SK-N-SH (cell line): ENCODE measurements at regions not wholly inside any gene's neighbourhood (a gene's known extent, or its start where the extent isn't known, plus 50 kb on each side); places are given as distances from the start of the nearest gene placed in this dataset.

ENCODE experiments used
- CTCF ChIA-PET: fragments of 300-600, 350-600 bp; formaldehyde crosslinking; extraction: SDS; loops from one replicate; lab custom pipeline; 2021; lab: Yijun Ruan, JAX
- POLR2A ChIA-PET: fragments of 350-600 bp; sonication (Branson Sonifier 250); formaldehyde crosslinking; extraction: SDS; loops from one replicate; lab custom pipeline; 2020; ENCODE audit warnings: antibody characterized with exemption, inconsistent platforms; lab: Yijun Ruan, JAX
- DNase-seq: peaks from one replicate; pipeline ENCODE4 v3.0.0; 2012
- H2AFZ ChIP-seq: fragments of 200-600 bp; sonication (generic); 2 replicates; pipeline ENCODE4 v1.8.1; 2016; ENCODE audit warnings: antibody characterized with exemption, mild to moderate bottlenecking, low read depth
- H3F3A ChIP-seq: fragments of 200-600 bp; sonication (generic); replicated peaks from 2 replicates; pipeline ENCODE3; 2016; ENCODE audit warnings: antibody characterized with exemption, mild to moderate bottlenecking; ENCODE audit not compliant: insufficient read depth
- H3K27ac ChIP-seq, 2 experiments: fragments of 200-500 bp in 1 of 2; fragments of 200-600 bp in 1 of 2; sonication (Bioruptor generic) in 1 of 2; sonication (generic), shearing (Covaris generic) in 1 of 2; 2 replicates each; pipeline versions ENCODE4 v1.5.1 to v1.6.1; 2014 to 2016; ENCODE audit warnings: low read depth in 2 of 2, inconsistent platforms in 1 of 2, low read length in 1 of 2, mild to moderate bottlenecking in 1 of 2, mixed read lengths in 1 of 2
- H3K27me3 ChIP-seq: fragments of 200-600 bp; sonication (generic), shearing (Covaris generic); 2 replicates; pipeline ENCODE4 v1.6.1; 2016; ENCODE audit warnings: mixed run types; ENCODE audit not compliant: insufficient read depth
- H3K36me3 ChIP-seq, 2 experiments: fragments of 200-500 bp in 1 of 2; fragments of 200-600 bp in 1 of 2; sonication (Bioruptor generic) in 1 of 2; sonication (generic) in 1 of 2; replicated peaks in 1 of 2; 2 replicates each; pipeline versions ENCODE3 to v1.5.1; 2014 to 2016; ENCODE audit warnings: low read length in 1 of 2, mild to moderate bottlenecking in 1 of 2; ENCODE audit not compliant: insufficient read depth in 2 of 2, control insufficient read depth in 1 of 2
- H3K4me1 ChIP-seq, 2 experiments: fragments of 200-500 bp in 1 of 2; fragments of 200-600 bp in 1 of 2; sonication (Bioruptor generic) in 1 of 2; sonication (generic), shearing (Covaris generic) in 1 of 2; 2 replicates each; pipeline versions ENCODE4 v1.5.1 to v1.6.1; 2014 to 2016; ENCODE audit warnings: low read depth in 1 of 2, low read length in 1 of 2, mixed run types in 1 of 2; ENCODE audit not compliant: insufficient read depth in 2 of 2, control insufficient read depth in 1 of 2
- H3K4me2 ChIP-seq: fragments of 200-600 bp; sonication (generic), shearing (Covaris generic); 2 replicates; pipeline ENCODE4 v1.6.1; 2017; ENCODE audit warnings: mixed run types
- H3K4me3 ChIP-seq, 2 experiments: fragments of 200-500 bp in 1 of 2; fragments of 200-600 bp in 1 of 2; sonication (Bioruptor generic) in 1 of 2; sonication (generic), shearing (Covaris generic) in 1 of 2; 2 replicates each; pipeline versions ENCODE4 v1.5.1 to v1.8.1; 2014 to 2016; ENCODE audit warnings: low read depth in 2 of 2, inconsistent platforms in 1 of 2, low read length in 1 of 2, mild to moderate bottlenecking in 1 of 2, mixed read lengths in 1 of 2, moderate library complexity in 1 of 2
- H3K79me2 ChIP-seq: fragments of 200-600 bp; sonication (generic); 2 replicates; pipeline ENCODE4 v1.8.1; 2017; ENCODE audit warnings: mild to moderate bottlenecking; ENCODE audit not compliant: insufficient read depth
- H3K9ac ChIP-seq: fragments of 200-600 bp; sonication (generic); 2 replicates; pipeline ENCODE4 v1.6.1; 2017; ENCODE audit warnings: mixed run types
- H3K9me2 ChIP-seq: fragments of 200-600 bp; sonication (generic); 2 replicates; pipeline ENCODE4 v1.6.1; 2017; ENCODE audit warnings: mixed run types
- H3K9me3 ChIP-seq: fragments of 200-600 bp; sonication (generic); 2 replicates; pipeline ENCODE4 v1.6.1; 2017; ENCODE audit warnings: mixed run types, mild to moderate bottlenecking, moderate library complexity
- H4K20me1 ChIP-seq: fragments of 200-600 bp; sonication (generic); 2 replicates; pipeline ENCODE4 v1.6.1; 2017; ENCODE audit warnings: mild to moderate bottlenecking, mixed run types; ENCODE audit not compliant: insufficient read depth
- CHD2 ChIP-seq: fragments of 150-350 bp; IDR thresholded peaks from 2 replicates; pipeline ENCODE4 v1.6.1; 2018; ENCODE audit warnings: low read length; ENCODE audit not compliant: partially characterized antibody
- GATA2 ChIP-seq: sonication (generic); formaldehyde crosslinking; IDR thresholded peaks from 2 replicates; pipeline ENCODE4 v1.5.0; 2020; ENCODE audit warnings: mild to moderate bottlenecking, missing genetic modification reagents
- IRF3 ChIP-seq: fragments of 150-350 bp; IDR thresholded peaks from 2 replicates; pipeline ENCODE4 v1.6.1; 2016; ENCODE audit warnings: mild to moderate bottlenecking, low read depth, low read length
- NFIC ChIP-seq: IDR thresholded peaks from 2 replicates; pipeline ENCODE4 v1.4.0; 2012; ENCODE audit warnings: borderline replicate concordance
- NRF1 ChIP-seq: IDR thresholded peaks from 2 replicates; pipeline ENCODE4 v1.6.1; 2012; ENCODE audit warnings: low read depth, mild to moderate bottlenecking, low read length
- POLR2AphosphoS5 ChIP-seq: IDR thresholded peaks from 2 replicates; pipeline ENCODE4 v1.6.1; 2012; ENCODE audit warnings: low read depth, low read length
- RAD21 ChIP-seq: IDR thresholded peaks from 2 replicates; pipeline ENCODE4 v1.6.1; 2012; ENCODE audit warnings: mild to moderate bottlenecking, low read length
- RFX5 ChIP-seq: IDR thresholded peaks from 2 replicates; pipeline ENCODE4 v1.6.1; 2012; ENCODE audit warnings: mild to moderate bottlenecking, improper control_type of control experiment, low read length
- SMC3 ChIP-seq: IDR thresholded peaks from 2 replicates; pipeline ENCODE4 v1.6.1; 2012; ENCODE audit warnings: low read depth, low read length, improper control_type of control experiment
- YY1 ChIP-seq: IDR thresholded peaks from 2 replicates; pipeline ENCODE4 v1.4.0; 2012; ENCODE audit warnings: low read depth, mild to moderate bottlenecking
- WGBS: methylation state at CpG from one replicate; pipeline ENCODE4 v1.1.6; 2017; ENCODE audit warnings: low lambda C conversion rate; 5-methylcytosine and 5-hydroxymethylcytosine counted together
- TF ChIP-seq, protein P1 (sequence below): fragments of 200-600 bp; sonication (generic); IDR thresholded peaks from 2 replicates; pipeline ENCODE4 v1.6.1; 2017; ENCODE audit warnings: antibody characterized with exemption, mild to moderate bottlenecking, moderate library complexity

GRCh38 chr5:108524564-108524963 is 142.7 kb upstream of the FBXL17 start:
- no peaks in the 10 kb centered on the region for H4K20me1 ChIP-seq
- H3K9ac ChIP-seq: no peak overlapping the region
- TF ChIP-seq CHD2 (no peak), RAD21 (no peak), IRF3 (no peak)
- H3K27me3 ChIP-seq: no peaks in the 10 kb centered on the region
- no peak for DNase-seq
- no peak overlapping the region for H3K4me3 ChIP-seq
- H3K36me3 ChIP-seq: no peaks in the 10 kb centered on the region
- CTCF ChIA-PET: interaction anchor here (1.1 kb wide), 1 partner anchor 944 kb away, joined by 3 read pairs; no protein-coding TSS in a partner anchor
- POLR2A ChIA-PET: no interaction called here
- H2AFZ ChIP-seq: no peak overlapping the region
- H3K9me2 ChIP-seq: no peaks in the 10 kb centered on the region
- H3K4me1 ChIP-seq: peaks cover 0 to 2% of the 10 kb centered on the region in 2 experiments; a peak in 1 of 4 replicates
- no peaks in the 10 kb centered on the region for H3F3A ChIP-seq
- no peak overlapping the region for H3K27ac ChIP-seq
- H3K4me2 ChIP-seq: no peak overlapping the region
- no peaks in the 10 kb centered on the region for H3K79me2 ChIP-seq
- 0 out of 2 replicates have a peak, but pooled peaks cover 6% of the 10 kb centered on the region for H3K9me3 ChIP-seq

DNA sequence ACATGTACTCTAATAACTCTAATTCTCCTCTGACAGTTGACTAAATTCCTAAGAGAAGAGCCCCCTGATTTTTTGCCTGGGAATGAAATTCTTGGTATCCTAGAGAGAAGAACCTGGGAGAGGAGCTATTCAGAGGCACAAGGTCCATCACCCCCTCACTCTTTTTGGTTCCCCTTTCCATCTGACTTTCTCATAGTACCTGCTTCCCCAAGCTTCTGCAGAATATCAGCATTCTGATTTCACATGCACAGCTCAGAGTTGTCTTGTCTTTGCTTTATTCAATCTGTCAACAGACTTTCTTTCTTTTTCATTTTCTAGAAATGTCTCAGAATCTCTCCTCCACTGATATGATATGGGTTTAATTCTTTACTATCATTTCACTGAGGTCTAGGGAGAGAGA is 141.5 kb upstream of the FBXL17 start:
- Histone ChIP-seq H3K79me2 (no peaks in the 10 kb centered on the region), H3K4me1 (peaks cover 0 to 2% of the 10 kb centered on the region in 2 experiments; a peak in 1 of 4 replicates), H3K27ac (no peak overlapping the region), H3K9me3 (0 out of 2 replicates have a peak, but pooled peaks cover 6% of the 10 kb centered on the region), H3K4me3 (no peak overlapping the region), H2AFZ (no peak overlapping the region), H3K27me3 (no peaks in the 10 kb centered on the region), H3K9me2 (no peaks in the 10 kb centered on the region), H3K9ac (no peak overlapping the region), H4K20me1 (no peaks in the 10 kb centered on the region), H3K4me2 (no peak overlapping the region), H3K36me3 (no peaks in the 10 kb centered on the region), H3F3A (no peaks in the 10 kb centered on the region)
- no peak for DNase-seq
- ChIA-PET CTCF (interaction anchor here (1.1 to 1.3 kb wide), 2 partner anchors 8 to 14 kb away, joined by 3 to 5 read pairs; no protein-coding TSS in a partner anchor), POLR2A (no interaction called here)
- no peak for TF ChIP-seq YY1
- no peak for TF ChIP-seq RFX5
- no peak for TF ChIP-seq POLR2AphosphoS5
- TF ChIP-seq NFIC: no peak
- no peak for TF ChIP-seq GATA2 (CRISPR knock-in tag)
- TF ChIP-seq NRF1: no peak

DNA sequence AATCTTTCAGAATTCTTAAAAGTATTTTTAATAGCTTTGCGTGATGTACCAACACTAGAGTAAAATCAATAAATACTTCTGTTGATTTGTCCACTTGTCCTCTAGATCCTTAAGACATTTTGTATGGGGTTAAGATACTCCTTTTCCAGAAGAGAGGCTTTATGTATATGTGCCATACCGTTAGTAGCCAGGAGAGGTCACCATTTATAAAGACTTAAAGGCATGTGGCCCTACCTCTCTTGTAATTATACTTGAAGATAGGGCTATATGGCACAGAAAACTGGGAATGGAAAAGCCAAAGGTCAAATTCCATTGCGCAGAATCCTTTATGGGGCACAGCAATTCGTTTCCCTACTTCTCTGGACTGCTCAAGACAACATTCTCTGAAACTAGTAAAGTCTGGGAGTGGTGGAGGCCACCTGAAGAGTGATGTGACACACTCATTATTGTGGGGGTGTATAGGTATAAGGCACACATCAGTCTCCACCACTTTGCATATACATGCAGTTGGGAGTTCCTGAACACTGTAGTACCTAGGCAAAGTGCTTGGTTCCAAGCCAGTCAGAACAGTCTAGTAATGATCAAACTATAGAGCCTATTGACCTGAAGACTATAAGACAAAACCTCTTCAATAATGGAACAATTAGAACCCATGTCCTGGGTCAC is 140.1 kb upstream of the FBXL17 start:
- Histone ChIP-seq H3K4me1 (peaks cover 0 to 2% of the 10 kb centered on the region in 2 experiments; a peak in 1 of 4 replicates), H3K4me2 (no peak overlapping the region), H3K79me2 (no peaks in the 10 kb centered on the region), H3K9me2 (no peaks in the 10 kb centered on the region), H3K27me3 (no peaks in the 10 kb centered on the region), H3K4me3 (no peak overlapping the region; a peak in 1 of 4 replicates), H3K36me3 (no peaks in the 10 kb centered on the region), H3F3A (no peaks in the 10 kb centered on the region), H3K9ac (no peak overlapping the region), H3K27ac (no peak overlapping the region), H2AFZ (no peak overlapping the region), H4K20me1 (no peaks in the 10 kb centered on the region), H3K9me3 (0 out of 2 replicates have a peak, but pooled peaks cover 6% of the 10 kb centered on the region)
- 12% methylated on average over 4 of the region's 4 CpGs for WGBS
- peak; percentile 48 for DNase-seq
- ChIA-PET POLR2A (no interaction called here), CTCF (interaction anchor here (0.6 to 1.2 kb wide), 8 partner anchors 10 to 1250 kb away, joined by 3 to 5 read pairs (median 3); no protein-coding TSS in a partner anchor)
- TF ChIP-seq RAD21 (peak; percentile 86), SMC3 (peak; percentile 59), IRF3 (no peak)
- TF ChIP-seq, protein P1, sequence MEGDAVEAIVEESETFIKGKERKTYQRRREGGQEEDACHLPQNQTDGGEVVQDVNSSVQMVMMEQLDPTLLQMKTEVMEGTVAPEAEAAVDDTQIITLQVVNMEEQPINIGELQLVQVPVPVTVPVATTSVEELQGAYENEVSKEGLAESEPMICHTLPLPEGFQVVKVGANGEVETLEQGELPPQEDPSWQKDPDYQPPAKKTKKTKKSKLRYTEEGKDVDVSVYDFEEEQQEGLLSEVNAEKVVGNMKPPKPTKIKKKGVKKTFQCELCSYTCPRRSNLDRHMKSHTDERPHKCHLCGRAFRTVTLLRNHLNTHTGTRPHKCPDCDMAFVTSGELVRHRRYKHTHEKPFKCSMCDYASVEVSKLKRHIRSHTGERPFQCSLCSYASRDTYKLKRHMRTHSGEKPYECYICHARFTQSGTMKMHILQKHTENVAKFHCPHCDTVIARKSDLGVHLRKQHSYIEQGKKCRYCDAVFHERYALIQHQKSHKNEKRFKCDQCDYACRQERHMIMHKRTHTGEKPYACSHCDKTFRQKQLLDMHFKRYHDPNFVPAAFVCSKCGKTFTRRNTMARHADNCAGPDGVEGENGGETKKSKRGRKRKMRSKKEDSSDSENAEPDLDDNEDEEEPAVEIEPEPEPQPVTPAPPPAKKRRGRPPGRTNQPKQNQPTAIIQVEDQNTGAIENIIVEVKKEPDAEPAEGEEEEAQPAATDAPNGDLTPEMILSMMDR: peak; percentile 82
